NT2/D1 (cell line): ENCODE measurements at regions not wholly inside any gene's neighbourhood (a gene's known extent, or its start where the extent isn't known, plus 50 kb on each side); places are given as distances from the start of the nearest gene placed in this dataset.

ENCODE experiments used
- DNase-seq: peaks from one replicate; pipeline ENCODE4 v3.0.0-alpha.2; 2011; ENCODE audit warnings: low read depth, low spot score
- H3K27me3 ChIP-seq: 2 replicates; pipeline ENCODE4 v1.6.0; 2011; ENCODE audit warnings: mild to moderate bottlenecking; ENCODE audit not compliant: insufficient read length, insufficient read depth
- H3K36me3 ChIP-seq: 2 replicates; pipeline ENCODE4 v1.6.1; 2011; ENCODE audit warnings: mild to moderate bottlenecking, low read length, mixed read lengths; ENCODE audit not compliant: insufficient read depth, insufficient read length
- H3K4me1 ChIP-seq: 2 replicates; pipeline ENCODE4 v1.5.1; 2011; ENCODE audit not compliant: insufficient read depth, insufficient read length
- H3K4me3 ChIP-seq: 2 replicates; pipeline ENCODE4 v1.5.1; 2011; ENCODE audit warnings: low read depth; ENCODE audit not compliant: insufficient read length
- H3K9ac ChIP-seq: 2 replicates; pipeline ENCODE4 v1.6.0; 2011; ENCODE audit warnings: low read depth; ENCODE audit not compliant: insufficient read length
- H3K9me3 ChIP-seq: 2 replicates; pipeline ENCODE4 v1.5.1; 2011; ENCODE audit warnings: mild to moderate bottlenecking, low read length; ENCODE audit not compliant: insufficient read depth
- SUZ12 ChIP-seq: IDR thresholded peaks from 2 replicates; pipeline ENCODE4 v1.6.1; 2011; ENCODE audit not compliant: insufficient read length, insufficient read depth; ENCODE audit errors: extremely low read depth
- YY1 ChIP-seq: IDR thresholded peaks from 2 replicates; pipeline ENCODE4 v1.6.1; 2011; ENCODE audit not compliant: insufficient read length, insufficient read depth
- ZNF274 ChIP-seq: IDR thresholded peaks from 2 replicates; pipeline ENCODE4 v1.6.1; 2011; ENCODE audit warnings: mild to moderate bottlenecking, low read depth, low read length

GRCh38 chr15:37767841-37768455 is 166.5 kb upstream of the TMCO5A start:
- Histone ChIP-seq H3K4me3 (no peak overlapping the region), H3K4me1 (no peaks in the 10 kb centered on the region), H3K9me3 (no peaks in the 10 kb centered on the region), H3K27me3 (no peaks in the 10 kb centered on the region), H3K36me3 (no peaks in the 10 kb centered on the region), H3K9ac (no peak overlapping the region)
- no peak for TF ChIP-seq ZNF274
- no peak for TF ChIP-seq YY1
- no peak for TF ChIP-seq SUZ12
- DNase-seq, result no peak

GRCh38 chr15:37771465-37771864 is 163.0 kb upstream of the TMCO5A start:
- Histone ChIP-seq H3K36me3 (no peaks in the 10 kb centered on the region), H3K9ac (no peak overlapping the region), H3K4me3 (no peak overlapping the region), H3K27me3 (no peaks in the 10 kb centered on the region), H3K9me3 (no peaks in the 10 kb centered on the region), H3K4me1 (no peaks in the 10 kb centered on the region)
- TF ChIP-seq YY1 (no peak), SUZ12 (no peak), ZNF274 (no peak)
- no peak for DNase-seq

- no peaks in the 10 kb centered on the region for H3K36me3 ChIP-seq
- DNase-seq, result no peak
- TF ChIP-seq YY1 (no peak), ZNF274 (no peak), SUZ12 (no peak)
- no peak overlapping the region for H3K9ac ChIP-seq
- no peaks in the 10 kb centered on the region for H3K27me3 ChIP-seq
- H3K4me3 ChIP-seq, result no peak overlapping the region
- no peaks in the 10 kb centered on the region for H3K4me1 ChIP-seq
- H3K9me3 ChIP-seq, result no peaks in the 10 kb centered on the region
Observed at GRCh38 chr15:37773111-37773860, 161.2 kb upstream of the TMCO5A start.

GRCh38 chr15:37774961-37775360 is 159.5 kb upstream of the TMCO5A start:
- TF ChIP-seq YY1, result no peak
- TF ChIP-seq SUZ12, result no peak
- no peak for TF ChIP-seq ZNF274
- no peaks in the 10 kb centered on the region for H3K36me3 ChIP-seq
- no peak for DNase-seq

GRCh38 chr15:37777006-37777405 is 157.4 kb upstream of the TMCO5A start:
- Histone ChIP-seq H3K9ac (no peak overlapping the region), H3K4me3 (no peak overlapping the region), H3K4me1 (no peaks in the 10 kb centered on the region), H3K27me3 (no peaks in the 10 kb centered on the region), H3K9me3 (no peaks in the 10 kb centered on the region), H3K36me3 (no peaks in the 10 kb centered on the region)
- no peak for DNase-seq
- TF ChIP-seq YY1 (no peak), SUZ12 (no peak), ZNF274 (no peak)

More at GRCh38 chr15:37774961-37775360, 159.5 kb upstream of the TMCO5A start:
- no peaks in the 10 kb centered on the region for H3K4me1 ChIP-seq
- no peaks in the 10 kb centered on the region for H3K27me3 ChIP-seq
- H3K9me3 ChIP-seq, result no peaks in the 10 kb centered on the region
- H3K4me3 ChIP-seq, result no peak overlapping the region
- no peak overlapping the region for H3K9ac ChIP-seq

- Histone ChIP-seq H3K4me1 (no peaks in the 10 kb centered on the region), H3K36me3 (no peaks in the 10 kb centered on the region), H3K27me3 (no peaks in the 10 kb centered on the region), H3K4me3 (no peak overlapping the region), H3K9me3 (no peaks in the 10 kb centered on the region), H3K9ac (no peak overlapping the region)
- DNase-seq, result no peak
- TF ChIP-seq ZNF274 (no peak), YY1 (no peak), SUZ12 (no peak)
Observed at GRCh38 chr15:37783290-37783689, 151.2 kb upstream of the TMCO5A start.

GRCh38 chr15:37788330-37788729 is 146.1 kb upstream of the TMCO5A start:
- no peak for DNase-seq
- no peaks in the 10 kb centered on the region for H3K9me3 ChIP-seq
- no peaks in the 10 kb centered on the region for H3K36me3 ChIP-seq
- no peaks in the 10 kb centered on the region for H3K27me3 ChIP-seq
- no peaks in the 10 kb centered on the region for H3K4me1 ChIP-seq
- no peak overlapping the region for H3K9ac ChIP-seq
- TF ChIP-seq SUZ12, result no peak
- H3K4me3 ChIP-seq, result no peak overlapping the region
